SU-DHL-6 (cell line): ENCODE measurements at regions not wholly inside any gene's neighbourhood (a gene's known extent, or its start where the extent isn't known, plus 50 kb on each side); places are given as distances from the start of the nearest gene placed in this dataset.

Source experiments
- EZH2phosphoT487 ChIP-seq: fragments of 200-600 bp; sonication (generic), shearing (Covaris generic); conservative IDR thresholded peaks from 2 replicates; pipeline ENCODE4 v1.6.1; 2018; ENCODE audit warnings: mild to moderate bottlenecking, antibody characterized with exemption, low read length, moderate library complexity, mixed read lengths
- TF ChIP-seq, protein P1 (sequence below): fragments of 200-600 bp; sonication (generic); IDR thresholded peaks from one replicate; pipeline ENCODE4 v1.5.1; 2017; ENCODE audit warnings: antibody characterized with exemption, mild to moderate bottlenecking, low read length, moderate library complexity; ENCODE audit not compliant: insufficient read depth, poor library complexity, severe bottlenecking

DNA sequence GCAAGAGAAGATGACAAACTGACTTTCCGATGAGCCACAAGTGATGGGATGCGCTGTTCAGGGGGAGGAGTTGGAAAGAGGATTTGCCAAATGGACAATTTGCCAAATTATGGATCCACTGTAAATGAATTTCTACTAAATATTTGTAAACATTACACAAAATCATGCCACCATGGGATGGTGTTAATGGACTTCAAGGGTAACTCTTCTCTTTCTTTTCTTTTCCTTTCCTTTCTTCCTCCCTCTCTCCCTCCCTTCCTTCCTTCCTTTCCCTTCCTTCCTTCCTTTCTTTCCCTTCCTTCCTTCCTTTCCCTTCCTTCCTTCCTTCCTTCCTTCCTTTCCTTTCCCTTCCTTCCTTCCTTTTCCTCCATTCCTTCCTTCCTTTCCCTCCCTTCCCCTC is 76.0 kb upstream of the PEG3 start:
- TF ChIP-seq, protein P1, sequence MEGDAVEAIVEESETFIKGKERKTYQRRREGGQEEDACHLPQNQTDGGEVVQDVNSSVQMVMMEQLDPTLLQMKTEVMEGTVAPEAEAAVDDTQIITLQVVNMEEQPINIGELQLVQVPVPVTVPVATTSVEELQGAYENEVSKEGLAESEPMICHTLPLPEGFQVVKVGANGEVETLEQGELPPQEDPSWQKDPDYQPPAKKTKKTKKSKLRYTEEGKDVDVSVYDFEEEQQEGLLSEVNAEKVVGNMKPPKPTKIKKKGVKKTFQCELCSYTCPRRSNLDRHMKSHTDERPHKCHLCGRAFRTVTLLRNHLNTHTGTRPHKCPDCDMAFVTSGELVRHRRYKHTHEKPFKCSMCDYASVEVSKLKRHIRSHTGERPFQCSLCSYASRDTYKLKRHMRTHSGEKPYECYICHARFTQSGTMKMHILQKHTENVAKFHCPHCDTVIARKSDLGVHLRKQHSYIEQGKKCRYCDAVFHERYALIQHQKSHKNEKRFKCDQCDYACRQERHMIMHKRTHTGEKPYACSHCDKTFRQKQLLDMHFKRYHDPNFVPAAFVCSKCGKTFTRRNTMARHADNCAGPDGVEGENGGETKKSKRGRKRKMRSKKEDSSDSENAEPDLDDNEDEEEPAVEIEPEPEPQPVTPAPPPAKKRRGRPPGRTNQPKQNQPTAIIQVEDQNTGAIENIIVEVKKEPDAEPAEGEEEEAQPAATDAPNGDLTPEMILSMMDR, result no peak
- TF ChIP-seq EZH2phosphoT487, result no peak
